ENCODE measurements at regions not wholly inside any gene's neighbourhood (a gene's known extent, or its start where the extent isn't known, plus 50 kb on each side); places are given as distances from the start of the nearest gene placed in this dataset.

- TF ChIP-seq CTCF (conservative IDR thresholded peaks at IDR 0.05; ENCODE audit: low read length) (no peak), EZH2phosphoT487 (IDR thresholded peaks at IDR 0.05; ENCODE audit: borderline replicate concordance, low read depth, low read length) (no peak)
Measured at GRCh38 chr5:89735082-89735481, 674.5 kb downstream of the CETN3 start.

All from OCI-LY7 (cell line).